ENCODE measurements at regions not wholly inside any gene's neighbourhood (a gene's known extent, or its start where the extent isn't known, plus 50 kb on each side); places are given as distances from the start of the nearest gene placed in this dataset.

DNA sequence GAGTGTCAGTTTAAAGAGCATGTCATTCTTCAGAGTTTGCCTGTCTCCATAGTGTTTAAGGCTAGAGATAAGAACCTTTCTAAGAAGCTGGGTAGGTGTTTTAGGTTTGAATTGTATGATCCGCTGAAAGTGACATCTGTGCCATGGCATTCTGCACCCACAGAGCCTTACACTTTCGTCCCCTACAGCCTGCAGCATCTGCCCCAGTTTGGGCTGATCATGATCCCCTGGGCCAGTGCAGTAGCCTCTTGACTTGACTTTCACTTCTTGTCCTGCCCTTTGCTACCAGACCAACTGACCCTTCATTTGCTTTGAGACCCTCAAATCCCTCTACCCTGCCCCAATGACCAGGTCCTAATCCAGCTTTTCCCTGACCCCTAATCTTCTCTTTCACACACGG, 81.6 kb downstream of the SOX14 start:
- POLR2A ChIA-PET: no interaction called here
- CTCF ChIA-PET: no interaction called here
- TF ChIP-seq, protein P1, sequence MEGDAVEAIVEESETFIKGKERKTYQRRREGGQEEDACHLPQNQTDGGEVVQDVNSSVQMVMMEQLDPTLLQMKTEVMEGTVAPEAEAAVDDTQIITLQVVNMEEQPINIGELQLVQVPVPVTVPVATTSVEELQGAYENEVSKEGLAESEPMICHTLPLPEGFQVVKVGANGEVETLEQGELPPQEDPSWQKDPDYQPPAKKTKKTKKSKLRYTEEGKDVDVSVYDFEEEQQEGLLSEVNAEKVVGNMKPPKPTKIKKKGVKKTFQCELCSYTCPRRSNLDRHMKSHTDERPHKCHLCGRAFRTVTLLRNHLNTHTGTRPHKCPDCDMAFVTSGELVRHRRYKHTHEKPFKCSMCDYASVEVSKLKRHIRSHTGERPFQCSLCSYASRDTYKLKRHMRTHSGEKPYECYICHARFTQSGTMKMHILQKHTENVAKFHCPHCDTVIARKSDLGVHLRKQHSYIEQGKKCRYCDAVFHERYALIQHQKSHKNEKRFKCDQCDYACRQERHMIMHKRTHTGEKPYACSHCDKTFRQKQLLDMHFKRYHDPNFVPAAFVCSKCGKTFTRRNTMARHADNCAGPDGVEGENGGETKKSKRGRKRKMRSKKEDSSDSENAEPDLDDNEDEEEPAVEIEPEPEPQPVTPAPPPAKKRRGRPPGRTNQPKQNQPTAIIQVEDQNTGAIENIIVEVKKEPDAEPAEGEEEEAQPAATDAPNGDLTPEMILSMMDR (IDR thresholded peaks at IDR 0.05; ENCODE audit: insufficient read depth in 1 of 2, low read depth in 1 of 2, low read length in 1 of 2, severe bottlenecking in 1 of 2, unreplicated experiment in 1 of 2): no peak
- no peak for DNase-seq
- H3K27me3 ChIP-seq (replicated peaks; ENCODE audit: control insufficient read depth, insufficient read depth, low read length): no peaks in the 10 kb centered on the region
- H3K9me3 ChIP-seq: no peaks in the 10 kb centered on the region
- Mint-ChIP-seq H3K4me3 (ENCODE audit: unreplicated experiment) (no peak overlapping the region), H3K4me1 (ENCODE audit: low read depth, unreplicated experiment) (no peaks in the 10 kb centered on the region), H3K9me3 (ENCODE audit: unreplicated experiment) (no peaks in the 10 kb centered on the region), H3K36me3 (ENCODE audit: insufficient read depth, unreplicated experiment) (no peaks in the 10 kb centered on the region), H3K27ac (ENCODE audit: unreplicated experiment) (no peak overlapping the region), H3K27me3 (ENCODE audit: insufficient read depth, unreplicated experiment) (peaks cover 22% of the 10 kb centered on the region)
- intact Hi-C loops (cut with micrococcal nuclease; ENCODE audit: unreplicated experiment): no loop called here
- BruUV-seq (replicated peaks): no TSS peak
- no peaks in the 10 kb centered on the region for H3K36me3 ChIP-seq (ENCODE audit: control insufficient read depth, insufficient read depth, low read length)
- H3K4me1 ChIP-seq: no peaks in the 10 kb centered on the region
- H3K4me3 ChIP-seq (ENCODE audit: low read depth, low read length): no peak overlapping the region

DNA sequence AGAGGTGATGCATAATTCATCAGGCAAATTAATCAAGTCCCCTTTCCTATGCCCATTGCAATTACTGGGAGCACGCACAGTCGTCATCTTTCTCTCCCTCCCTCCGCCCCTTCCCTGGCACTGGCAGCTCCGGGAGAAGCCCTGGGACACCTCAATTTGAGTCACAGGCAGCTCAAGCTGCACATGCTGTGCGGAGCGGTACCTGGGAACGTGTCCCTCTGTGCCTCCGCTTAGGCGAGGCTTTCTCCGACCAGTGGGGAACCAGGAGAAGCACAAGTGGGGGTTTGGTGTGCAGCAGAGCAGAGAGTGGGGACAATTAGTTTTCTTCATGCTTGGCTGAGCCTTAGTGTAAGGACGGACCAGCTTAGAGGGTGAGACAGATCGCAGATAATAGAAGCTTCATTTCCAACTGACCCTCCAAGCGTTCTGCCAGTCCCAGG, 88.3 kb downstream of the SOX14 start:
- CTCF ChIA-PET: no interaction called here

DNA sequence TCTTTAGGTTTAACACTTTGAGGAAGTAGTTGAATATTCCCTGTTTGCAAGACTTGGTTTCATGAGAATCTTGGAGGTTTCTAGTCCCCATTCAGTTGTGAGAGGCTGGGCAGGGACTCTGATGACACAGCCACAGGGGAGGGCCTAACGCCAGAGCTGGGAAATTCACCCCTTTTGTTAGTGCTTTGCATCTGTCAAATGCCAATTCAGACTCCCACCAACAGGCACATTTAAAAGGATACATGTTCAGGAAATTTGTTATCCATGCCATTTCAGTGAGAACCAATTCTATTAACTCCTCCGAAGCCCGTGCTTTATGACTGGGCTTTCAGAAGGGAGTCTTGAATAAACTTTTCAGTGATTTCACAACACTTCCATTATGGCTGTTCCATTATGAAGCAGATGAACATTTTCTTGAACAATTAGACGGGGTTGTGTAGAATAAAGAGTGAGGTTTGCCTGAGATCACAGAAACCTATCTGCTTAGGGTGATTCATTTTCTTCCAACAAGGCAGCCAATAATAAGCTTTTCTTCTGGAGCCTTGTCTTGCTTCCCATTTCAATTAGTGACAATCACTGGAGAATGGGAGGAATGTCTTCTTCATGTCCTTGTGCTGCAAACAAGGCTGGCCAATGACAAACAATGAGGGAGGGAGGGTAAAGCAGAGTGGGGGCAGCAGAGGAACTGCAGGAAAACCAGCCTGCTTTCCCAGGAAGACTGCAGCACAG, 90.6 kb downstream of the SOX14 start:
- no peaks in the 10 kb centered on the region for H3K27me3 ChIP-seq (replicated peaks; ENCODE audit: control insufficient read depth, insufficient read depth, low read length)
- H3K36me3 ChIP-seq (ENCODE audit: control insufficient read depth, insufficient read depth, low read length): no peaks in the 10 kb centered on the region
- peaks cover 15% of the 10 kb centered on the region for H3K27me3 Mint-ChIP-seq (ENCODE audit: insufficient read depth, unreplicated experiment)
- H3K9me3 ChIP-seq: no peaks in the 10 kb centered on the region
- H3K4me1 Mint-ChIP-seq (ENCODE audit: low read depth, unreplicated experiment): no peaks in the 10 kb centered on the region
- H3K27ac Mint-ChIP-seq (ENCODE audit: unreplicated experiment): no peak overlapping the region
- intact Hi-C loops (cut with micrococcal nuclease; ENCODE audit: unreplicated experiment): no loop called here
- H3K4me3 ChIP-seq (ENCODE audit: low read depth, low read length): no peak overlapping the region
- BruUV-seq (replicated peaks): no TSS peak
- CTCF ChIA-PET: no interaction called here
- no peaks in the 10 kb centered on the region for H3K36me3 Mint-ChIP-seq (ENCODE audit: insufficient read depth, unreplicated experiment)
- TF ChIP-seq, protein P1 (IDR thresholded peaks at IDR 0.05; ENCODE audit: insufficient read depth in 1 of 2, low read depth in 1 of 2, low read length in 1 of 2, severe bottlenecking in 1 of 2, unreplicated experiment in 1 of 2): no peak
- no peak for DNase-seq
- POLR2A ChIA-PET: no interaction called here
- no peaks in the 10 kb centered on the region for H3K9me3 Mint-ChIP-seq (ENCODE audit: unreplicated experiment)
- no peaks in the 10 kb centered on the region for H3K4me1 ChIP-seq
- H3K4me3 Mint-ChIP-seq (ENCODE audit: unreplicated experiment): no peak overlapping the region

More for the DNA sequence above, 88.3 kb downstream of the SOX14 start:
- POLR2A ChIA-PET: no interaction called here
- Histone ChIP-seq H3K9me3 (no peaks in the 10 kb centered on the region), H3K36me3 (ENCODE audit: control insufficient read depth, insufficient read depth, low read length) (no peaks in the 10 kb centered on the region), H3K27me3 (replicated peaks; ENCODE audit: control insufficient read depth, insufficient read depth, low read length) (no peaks in the 10 kb centered on the region), H3K4me1 (no peaks in the 10 kb centered on the region), H3K4me3 (ENCODE audit: low read depth, low read length) (no peak overlapping the region)
- Mint-ChIP-seq H3K9me3 (ENCODE audit: unreplicated experiment) (no peaks in the 10 kb centered on the region), H3K4me1 (ENCODE audit: low read depth, unreplicated experiment) (no peaks in the 10 kb centered on the region), H3K4me3 (ENCODE audit: unreplicated experiment) (no peak overlapping the region), H3K27ac (ENCODE audit: unreplicated experiment) (no peak overlapping the region), H3K27me3 (ENCODE audit: insufficient read depth, unreplicated experiment) (peaks cover 22% of the 10 kb centered on the region), H3K36me3 (ENCODE audit: insufficient read depth, unreplicated experiment) (no peaks in the 10 kb centered on the region)
- TF ChIP-seq, protein P1 (IDR thresholded peaks at IDR 0.05; ENCODE audit: insufficient read depth in 1 of 2, low read depth in 1 of 2, low read length in 1 of 2, severe bottlenecking in 1 of 2, unreplicated experiment in 1 of 2): no peak
- intact Hi-C loops (cut with micrococcal nuclease; ENCODE audit: unreplicated experiment): no loop called here
- DNase-seq: no peak
- no TSS peak for BruUV-seq (replicated peaks)
